ENCODE measurements at regions not wholly inside any gene's neighbourhood (a gene's known extent, or its start where the extent isn't known, plus 50 kb on each side); places are given as distances from the start of the nearest gene placed in this dataset.
"Not testable (repeated sequence)": the region's sequence is repeated elsewhere in the genome, so short reads cannot be mapped to it uniquely, and the experiment has no call there.

- DNase-seq (ENCODE audit: low spot score in 2 of 2) = no peak
- Mint-ChIP-seq H3K27ac (ENCODE audit: low read depth) (no peak overlapping the region), H3K4me1 (no peaks in the 10 kb centered on the region), H3K4me3 (no peak overlapping the region), H3K9me3 (peaks cover 15% of the 10 kb centered on the region), H3K27me3 (peaks cover 20% of the 10 kb centered on the region), H3K36me3 (ENCODE audit: insufficient read depth) (no peaks in the 10 kb centered on the region)
- no peak for ATAC-seq (replicated peaks; ENCODE audit: extremely low read depth, poor library complexity, severe bottlenecking)
Observed at GRCh38 chr3:70716832-70717231, 404.4 kb upstream of the MDFIC2 start.

- peaks cover 10% of the 10 kb centered on the region for H3K27me3 Mint-ChIP-seq
- H3K36me3 Mint-ChIP-seq (ENCODE audit: insufficient read depth) = no peaks in the 10 kb centered on the region
- peaks cover 17% of the 10 kb centered on the region for H3K9me3 Mint-ChIP-seq
- H3K4me1 Mint-ChIP-seq = no peaks in the 10 kb centered on the region
- H3K27ac Mint-ChIP-seq (ENCODE audit: low read depth) = no peak overlapping the region
- H3K4me3 Mint-ChIP-seq = no peak overlapping the region
- no peak for ATAC-seq (replicated peaks; ENCODE audit: extremely low read depth, poor library complexity, severe bottlenecking)
- no peak for DNase-seq (ENCODE audit: low spot score in 2 of 2)
Observed at GRCh38 chr3:70712449-70713082, 400.1 kb upstream of the MDFIC2 start.

- Mint-ChIP-seq H3K27me3 (peaks cover 57% of the 10 kb centered on the region), H3K27ac (ENCODE audit: low read depth) (no peak overlapping the region), H3K4me3 (no peak overlapping the region), H3K36me3 (ENCODE audit: insufficient read depth) (no peaks in the 10 kb centered on the region), H3K4me1 (peaks cover 7% of the 10 kb centered on the region), H3K9me3 (no peaks in the 10 kb centered on the region)
- DNase-seq (ENCODE audit: low spot score in 2 of 2) = no peak
- no peak for ATAC-seq (replicated peaks; ENCODE audit: extremely low read depth, poor library complexity, severe bottlenecking)
Observed at GRCh38 chr3:70703305-70704102, 391.1 kb upstream of the MDFIC2 start.

GRCh38 chr3:70702132-70702531, 389.7 kb upstream of the MDFIC2 start:
- Mint-ChIP-seq H3K27me3 (peaks cover 57% of the 10 kb centered on the region), H3K36me3 (ENCODE audit: insufficient read depth) (no peaks in the 10 kb centered on the region), H3K4me3 (no peak overlapping the region), H3K27ac (ENCODE audit: low read depth) (no peak overlapping the region), H3K9me3 (no peaks in the 10 kb centered on the region), H3K4me1 (peaks cover 7% of the 10 kb centered on the region)
- DNase-seq (ENCODE audit: low spot score in 2 of 2) (no peak), ATAC-seq (replicated peaks; ENCODE audit: extremely low read depth, poor library complexity, severe bottlenecking) (no peak)

GRCh38 chr3:70684701-70685100, 372.3 kb upstream of the MDFIC2 start:
- ATAC-seq (replicated peaks; ENCODE audit: extremely low read depth, poor library complexity, severe bottlenecking) = no peak
- H3K9me3 Mint-ChIP-seq = peaks cover 8% of the 10 kb centered on the region
- H3K4me3 Mint-ChIP-seq = no peak overlapping the region

GRCh38 chr3:70675810-70676209, 363.4 kb upstream of the MDFIC2 start:
- peaks cover 13% of the 10 kb centered on the region for H3K27me3 Mint-ChIP-seq
- H3K4me3 Mint-ChIP-seq; ATAC-seq (replicated peaks; ENCODE audit: extremely low read depth, poor library complexity, severe bottlenecking); DNase-seq (ENCODE audit: low spot score in 2 of 2); H3K36me3 Mint-ChIP-seq (ENCODE audit: insufficient read depth); H3K27ac Mint-ChIP-seq (ENCODE audit: low read depth); H3K9me3 Mint-ChIP-seq; H3K4me1 Mint-ChIP-seq: not testable (repeated sequence)

More at GRCh38 chr3:70684701-70685100, 372.3 kb upstream of the MDFIC2 start:
- Mint-ChIP-seq H3K4me1 (no peaks in the 10 kb centered on the region), H3K27ac (ENCODE audit: low read depth) (no peak overlapping the region), H3K27me3 (no peaks in the 10 kb centered on the region), H3K36me3 (ENCODE audit: insufficient read depth) (no peaks in the 10 kb centered on the region)
- no peak for DNase-seq (ENCODE audit: low spot score in 2 of 2)

- no peak overlapping the region for H3K27ac Mint-ChIP-seq (ENCODE audit: low read depth)
- no peaks in the 10 kb centered on the region for H3K4me1 Mint-ChIP-seq
Observed at GRCh38 chr3:70658513-70659310, 346.3 kb upstream of the MDFIC2 start.

GRCh38 chr3:70657454-70657853, 345.0 kb upstream of the MDFIC2 start:
- DNase-seq (ENCODE audit: low spot score in 2 of 2) = no peak
- Mint-ChIP-seq H3K27me3 (peaks cover 46% of the 10 kb centered on the region), H3K9me3 (no peaks in the 10 kb centered on the region), H3K27ac (ENCODE audit: low read depth) (no peak overlapping the region), H3K4me1 (no peaks in the 10 kb centered on the region), H3K4me3 (no peak overlapping the region), H3K36me3 (ENCODE audit: insufficient read depth) (no peaks in the 10 kb centered on the region)
- no peak for ATAC-seq (replicated peaks; ENCODE audit: extremely low read depth, poor library complexity, severe bottlenecking)

More at GRCh38 chr3:70658513-70659310, 346.3 kb upstream of the MDFIC2 start:
- ATAC-seq (replicated peaks; ENCODE audit: extremely low read depth, poor library complexity, severe bottlenecking) = no peak
- Mint-ChIP-seq H3K36me3 (ENCODE audit: insufficient read depth) (no peaks in the 10 kb centered on the region), H3K4me3 (no peak overlapping the region), H3K9me3 (no peaks in the 10 kb centered on the region), H3K27me3 (peaks cover 45% of the 10 kb centered on the region)
- DNase-seq (ENCODE audit: low spot score in 2 of 2) = no peak

- ATAC-seq (replicated peaks; ENCODE audit: extremely low read depth, poor library complexity, severe bottlenecking) = no peak
- H3K36me3 Mint-ChIP-seq (ENCODE audit: insufficient read depth) = no peaks in the 10 kb centered on the region
- no peak for DNase-seq (ENCODE audit: low spot score in 2 of 2)
- H3K4me3 Mint-ChIP-seq = no peak overlapping the region
- H3K27me3 Mint-ChIP-seq = peaks cover 18% of the 10 kb centered on the region
- no peaks in the 10 kb centered on the region for H3K4me1 Mint-ChIP-seq
- H3K9me3 Mint-ChIP-seq = no peaks in the 10 kb centered on the region
- no peak overlapping the region for H3K27ac Mint-ChIP-seq (ENCODE audit: low read depth)
Observed at GRCh38 chr3:70647823-70648222, 335.4 kb upstream of the MDFIC2 start.

GRCh38 chr3:70647094-70647493, 334.7 kb upstream of the MDFIC2 start:
- DNase-seq (ENCODE audit: low spot score in 2 of 2) = no peak
- Mint-ChIP-seq H3K9me3 (no peaks in the 10 kb centered on the region), H3K4me3 (no peak overlapping the region), H3K36me3 (ENCODE audit: insufficient read depth) (no peaks in the 10 kb centered on the region), H3K4me1 (no peaks in the 10 kb centered on the region), H3K27ac (ENCODE audit: low read depth) (no peak overlapping the region), H3K27me3 (peaks cover 16% of the 10 kb centered on the region)
- no peak for ATAC-seq (replicated peaks; ENCODE audit: extremely low read depth, poor library complexity, severe bottlenecking)

GRCh38 chr3:70646635-70647034, 334.2 kb upstream of the MDFIC2 start:
- H3K4me1 Mint-ChIP-seq = no peaks in the 10 kb centered on the region

GRCh38 chr3:70640481-70640880, 328.0 kb upstream of the MDFIC2 start:
- H3K36me3 Mint-ChIP-seq (ENCODE audit: insufficient read depth) = no peaks in the 10 kb centered on the region
- H3K4me3 Mint-ChIP-seq = no peak overlapping the region
- no peak for DNase-seq (ENCODE audit: low spot score in 2 of 2)
- H3K9me3 Mint-ChIP-seq = no peaks in the 10 kb centered on the region
- no peak overlapping the region for H3K27ac Mint-ChIP-seq (ENCODE audit: low read depth)
- H3K4me1 Mint-ChIP-seq = no peaks in the 10 kb centered on the region
- no peak for ATAC-seq (replicated peaks; ENCODE audit: extremely low read depth, poor library complexity, severe bottlenecking)
- no peaks in the 10 kb centered on the region for H3K27me3 Mint-ChIP-seq

More at GRCh38 chr3:70646635-70647034, 334.2 kb upstream of the MDFIC2 start:
- Mint-ChIP-seq H3K9me3 (no peaks in the 10 kb centered on the region), H3K27me3 (peaks cover 12% of the 10 kb centered on the region), H3K27ac (ENCODE audit: low read depth) (no peak overlapping the region), H3K36me3 (ENCODE audit: insufficient read depth) (no peaks in the 10 kb centered on the region), H3K4me3 (no peak overlapping the region)
- ATAC-seq (replicated peaks; ENCODE audit: extremely low read depth, poor library complexity, severe bottlenecking) (no peak), DNase-seq (ENCODE audit: low spot score in 2 of 2) (no peak)

All from central memory CD8-positive, alpha-beta T cell (primary cell).